ENCODE measurements at regions not wholly inside any gene's neighbourhood (a gene's known extent, or its start where the extent isn't known, plus 50 kb on each side); places are given as distances from the start of the nearest gene placed in this dataset.

GRCh38 chr18:68186039-68186438 lies 528.9 kb downstream of the TMX3 start:
- Histone ChIP-seq H3K27ac (no peak overlapping the region), H3K36me3 (no peaks in the 10 kb centered on the region), H3K9me3 (no peaks in the 10 kb centered on the region), H3K4me1 (no peaks in the 10 kb centered on the region), H3K4me3 (no peak overlapping the region), H3K27me3 (no peaks in the 10 kb centered on the region)
- intact Hi-C loops (cut with DNase I; ENCODE audit: low total_unique reads) = no loop called here
- DNase-seq = no peak
- no peak for TF ChIP-seq CTCF (IDR thresholded peaks at IDR 0.05)

GRCh38 chr18:68181956-68182355 lies 533.0 kb downstream of the TMX3 start:
- no peaks in the 10 kb centered on the region for H3K27me3 ChIP-seq
- H3K36me3 ChIP-seq = no peaks in the 10 kb centered on the region
- H3K4me1 ChIP-seq = peaks cover 0 to 13% (median 2%) of the 10 kb centered on the region in 4 donors
- H3K9me3 ChIP-seq = no peaks in the 10 kb centered on the region
- no peak overlapping the region for H3K27ac ChIP-seq
- intact Hi-C loops (cut with DNase I; ENCODE audit: low total_unique reads) = no loop called here
- DNase-seq = no peak
- H3K4me3 ChIP-seq = no peak overlapping the region
- TF ChIP-seq CTCF (IDR thresholded peaks at IDR 0.05) = no peak

GRCh38 chr18:68179811-68180210 lies 535.1 kb downstream of the TMX3 start:
- Histone ChIP-seq H3K9me3 (no peaks in the 10 kb centered on the region), H3K36me3 (no peaks in the 10 kb centered on the region), H3K4me1 (peaks cover 0 to 13% (median 2%) of the 10 kb centered on the region in 4 donors), H3K27me3 (no peaks in the 10 kb centered on the region), H3K4me3 (no peak overlapping the region), H3K27ac (no peak overlapping the region)
- TF ChIP-seq CTCF (IDR thresholded peaks at IDR 0.05) = no peak
- intact Hi-C loops (cut with DNase I; ENCODE audit: low total_unique reads) = no loop called here
- no peak for DNase-seq

- H3K9me3 ChIP-seq = no peaks in the 10 kb centered on the region
- no peak overlapping the region for H3K4me3 ChIP-seq
These were observed 536.0 kb downstream of the TMX3 start for GRCh38 chr18:68178921-68179320.

DNA sequence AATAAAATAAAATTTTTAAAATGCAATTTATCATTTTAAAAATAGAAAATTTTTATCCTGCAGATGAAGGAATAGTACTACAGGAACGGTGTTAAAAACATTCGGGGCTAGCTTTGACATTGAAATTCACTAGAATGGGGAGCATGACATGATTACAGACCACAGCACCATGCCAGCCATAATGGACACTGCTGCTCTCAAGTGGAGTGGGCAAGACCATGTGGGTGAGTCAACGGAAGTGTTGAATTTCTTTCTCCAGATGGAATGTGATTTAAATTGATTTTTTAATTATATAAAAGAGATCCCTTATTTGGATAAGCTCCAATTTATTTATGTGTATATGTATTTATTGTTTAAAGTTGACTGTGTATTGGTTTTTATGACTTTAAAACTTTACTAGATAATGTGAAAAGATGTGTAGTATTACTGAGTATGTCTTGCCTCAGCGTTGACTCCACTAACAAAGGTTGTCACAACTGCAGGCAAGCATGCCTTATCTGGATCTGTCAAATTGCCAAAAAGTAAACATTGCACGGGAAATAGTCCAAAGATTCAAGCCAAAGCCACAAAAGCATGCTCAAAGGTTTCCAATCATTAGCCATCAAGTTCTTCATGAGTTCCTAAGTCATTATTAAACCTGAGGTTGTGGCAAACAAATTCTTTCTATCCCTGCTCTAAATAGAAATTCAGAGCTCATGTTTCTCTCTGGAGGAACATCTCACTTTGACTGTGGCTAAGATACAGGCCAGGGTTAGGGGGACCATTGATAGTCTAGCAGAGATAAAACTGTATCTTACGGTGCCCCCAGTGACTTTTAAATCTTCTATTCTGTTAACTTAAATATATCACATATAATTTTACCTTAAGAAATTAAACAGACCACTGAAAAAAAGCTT lies 536.9 kb downstream of the TMX3 start:
- DNase-seq = no peak
- no peak overlapping the region for H3K4me3 ChIP-seq
- intact Hi-C loops (cut with DNase I; ENCODE audit: low total_unique reads) = no loop called here
- no peaks in the 10 kb centered on the region for H3K27me3 ChIP-seq
- peaks cover 0 to 13% (median 2%) of the 10 kb centered on the region in 4 donors for H3K4me1 ChIP-seq
- no peak for TF ChIP-seq CTCF (IDR thresholded peaks at IDR 0.05)
- no peaks in the 10 kb centered on the region for H3K36me3 ChIP-seq
- H3K27ac ChIP-seq = no peak overlapping the region
- H3K9me3 ChIP-seq = peaks cover 0 to 4% (median 0%) of the 10 kb centered on the region in 3 donors

More at GRCh38 chr18:68178921-68179320, 536.0 kb downstream of the TMX3 start:
- H3K27ac ChIP-seq = no peak overlapping the region
- peaks cover 0 to 13% (median 2%) of the 10 kb centered on the region in 4 donors for H3K4me1 ChIP-seq
- H3K36me3 ChIP-seq = no peaks in the 10 kb centered on the region
- no peak for TF ChIP-seq CTCF (IDR thresholded peaks at IDR 0.05)
- intact Hi-C loops (cut with DNase I; ENCODE audit: low total_unique reads) = no loop called here
- DNase-seq = no peak
- no peaks in the 10 kb centered on the region for H3K27me3 ChIP-seq
